HG02970 (cell line): ENCODE measurements at regions not wholly inside any gene's neighbourhood (a gene's known extent, or its start where the extent isn't known, plus 50 kb on each side); places are given as distances from the start of the nearest gene placed in this dataset.
"Not testable (repeated sequence)": the region's sequence is repeated elsewhere in the genome, so short reads cannot be mapped to it uniquely, and the experiment has no call there.

Experiments
- ATAC-seq: cut with Tn5 transposase; IDR thresholded peaks from one replicate; pipeline ENCODE4 v1.9.1; 2021; ENCODE audit warnings: mild to moderate bottlenecking, moderate library complexity, moderate number of reproducible peaks; ENCODE audit not compliant: unreplicated experiment, low FRiP score

- ATAC-seq = no peak
Measured at GRCh38 chr13:56697011-56697410, 443.7 kb upstream of the PRR20A start.

GRCh38 chr13:56700324-56700723 lies 440.4 kb upstream of the PRR20A start:
- ATAC-seq = no peak

GRCh38 chr13:56706485-56706884 lies 434.2 kb upstream of the PRR20A start:
- no peak for ATAC-seq

- no peak for ATAC-seq
Measured at GRCh38 chr13:56713656-56714055, 427.1 kb upstream of the PRR20A start.

- no peak for ATAC-seq
Measured at GRCh38 chr13:56718791-56719190, 421.9 kb upstream of the PRR20A start.

- ATAC-seq = no peak
Measured at GRCh38 chr13:56720841-56721240, 419.9 kb upstream of the PRR20A start.

- ATAC-seq = no peak
Measured at GRCh38 chr13:56735537-56735942, 405.2 kb upstream of the PRR20A start.

- no peak for ATAC-seq
Measured at GRCh38 chr13:56736966-56737365, 403.8 kb upstream of the PRR20A start.

GRCh38 chr13:56752636-56753035 lies 388.1 kb upstream of the PRR20A start:
- no peak for ATAC-seq

GRCh38 chr13:56755181-56755935 lies 385.4 kb upstream of the PRR20A start:
- ATAC-seq = no peak

GRCh38 chr13:56763333-56763732 lies 377.4 kb upstream of the PRR20A start:
- ATAC-seq = not testable (repeated sequence)

GRCh38 chr13:56773148-56773547 lies 367.6 kb upstream of the PRR20A start:
- ATAC-seq = no peak

- ATAC-seq = no peak
Measured at GRCh38 chr13:56789527-56789926, 351.2 kb upstream of the PRR20A start.

GRCh38 chr13:56837161-56837560 lies 303.6 kb upstream of the PRR20A start:
- ATAC-seq = no peak

GRCh38 chr13:56850852-56851251 lies 289.9 kb upstream of the PRR20A start:
- no peak for ATAC-seq

GRCh38 chr13:56861476-56861875 lies 279.2 kb upstream of the PRR20A start:
- no peak for ATAC-seq

- no peak for ATAC-seq
Measured at GRCh38 chr13:56864451-56864850, 276.3 kb upstream of the PRR20A start.

- ATAC-seq = no peak
Measured at GRCh38 chr13:56865416-56865815, 275.3 kb upstream of the PRR20A start.

GRCh38 chr13:56869671-56870070 lies 271.0 kb upstream of the PRR20A start:
- no peak for ATAC-seq

GRCh38 chr13:56886398-56886797 lies 254.3 kb upstream of the PRR20A start:
- ATAC-seq = no peak

GRCh38 chr13:56888455-56888854 lies 252.3 kb upstream of the PRR20A start:
- no peak for ATAC-seq

- ATAC-seq = no peak
Measured at GRCh38 chr13:56893843-56894242, 246.9 kb upstream of the PRR20A start.
